Activated gamma-delta T cell treated with Interleukin-2 at 50 U/mL for 16 hours (primary cell): ENCODE measurements at regions not wholly inside any gene's neighbourhood (a gene's known extent, or its start where the extent isn't known, plus 50 kb on each side); places are given as distances from the start of the nearest gene placed in this dataset.
A peak's percentile ranks its signal among the peaks of the same experiment; 100 is the strongest.

ENCODE experiments used
- DNase-seq: peaks from one replicate; pipeline ENCODE4 v3.0.0-alpha.2; 2020

DNA sequence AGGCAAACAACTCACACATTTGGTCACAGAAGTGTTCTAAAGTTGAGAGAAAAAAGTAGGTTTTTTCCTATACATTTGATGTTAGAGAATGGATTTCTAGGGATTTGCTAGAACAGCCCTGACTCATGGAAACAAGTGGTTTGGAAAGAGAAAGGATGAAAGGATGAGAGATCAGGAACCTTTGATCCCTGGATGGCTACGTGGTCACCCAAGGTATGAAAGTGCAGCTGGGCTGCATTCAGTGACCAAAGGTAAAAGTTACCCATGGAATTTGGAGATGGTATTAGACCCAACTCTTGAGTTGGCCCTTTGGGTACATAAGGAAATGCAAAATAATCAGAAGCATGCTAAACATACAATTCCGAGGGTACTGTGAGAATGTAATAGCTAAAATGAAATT is 61.3 kb upstream of the SPIN1 start:
- no peak for DNase-seq

- DNase-seq = no peak
Measured at GRCh38 chr9:88326015-88326414, 62.2 kb upstream of the SPIN1 start.

DNA sequence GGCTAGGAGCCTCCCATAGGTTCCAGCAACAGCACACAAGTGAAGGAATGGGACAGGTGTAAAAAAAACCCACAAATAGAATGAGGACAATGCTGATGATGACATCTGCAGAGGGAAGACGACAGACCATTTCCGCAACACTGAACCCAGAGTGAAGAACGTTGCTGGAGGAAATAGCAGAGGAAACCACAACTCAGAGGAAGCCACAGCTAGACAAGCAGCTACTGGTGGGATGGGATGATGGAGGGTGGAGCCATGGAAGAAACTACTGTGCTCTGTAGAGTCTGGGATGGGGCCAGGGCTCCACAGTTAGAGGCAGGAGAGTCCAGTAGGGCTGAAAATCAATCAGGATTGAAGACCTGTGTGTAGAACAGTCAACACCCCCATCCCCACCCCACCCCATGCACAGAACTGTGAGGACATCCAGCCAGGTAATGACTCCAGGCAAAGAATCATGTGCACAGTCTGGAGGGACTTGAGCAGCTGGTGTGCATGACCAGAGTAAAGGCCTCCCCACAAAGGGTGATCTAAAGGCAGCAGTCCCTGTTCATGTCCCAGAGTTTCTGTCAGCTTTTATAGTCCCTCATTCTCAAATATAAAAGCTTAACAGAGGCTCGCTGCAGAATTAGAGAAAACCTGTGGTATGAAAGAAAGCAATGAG is 65.2 kb upstream of the SPIN1 start:
- peak; percentile 50 for DNase-seq

DNA sequence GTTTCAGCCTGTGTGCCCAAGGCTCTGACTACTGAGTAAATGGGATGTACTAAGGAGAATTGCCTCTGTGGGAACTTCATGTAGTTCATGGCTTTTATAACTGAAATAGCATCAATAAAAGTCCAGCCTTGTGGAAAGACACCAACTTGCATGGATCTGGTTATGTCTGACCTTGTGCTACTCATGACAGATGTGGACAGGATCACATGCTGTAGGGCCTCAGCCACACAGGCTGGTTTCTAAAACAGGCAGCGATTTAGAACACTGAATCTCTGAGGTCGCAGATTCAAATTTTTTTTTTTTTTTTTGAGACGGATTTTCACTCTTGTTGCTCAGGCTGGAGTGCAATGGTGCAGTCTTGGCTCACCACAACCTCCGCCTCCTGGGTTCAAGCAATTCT is 66.5 kb upstream of the SPIN1 start:
- no peak for DNase-seq

GRCh38 chr9:88320748-88321415 is 67.4 kb upstream of the SPIN1 start:
- no peak for DNase-seq

- DNase-seq = no peak
Measured at GRCh38 chr9:88319936-88320747, 68.1 kb upstream of the SPIN1 start.

- DNase-seq = no peak
Measured at GRCh38 chr9:88313364-88314220, 74.7 kb upstream of the SPIN1 start.

GRCh38 chr9:88312517-88313103 is 75.6 kb upstream of the SPIN1 start:
- no peak for DNase-seq

DNA sequence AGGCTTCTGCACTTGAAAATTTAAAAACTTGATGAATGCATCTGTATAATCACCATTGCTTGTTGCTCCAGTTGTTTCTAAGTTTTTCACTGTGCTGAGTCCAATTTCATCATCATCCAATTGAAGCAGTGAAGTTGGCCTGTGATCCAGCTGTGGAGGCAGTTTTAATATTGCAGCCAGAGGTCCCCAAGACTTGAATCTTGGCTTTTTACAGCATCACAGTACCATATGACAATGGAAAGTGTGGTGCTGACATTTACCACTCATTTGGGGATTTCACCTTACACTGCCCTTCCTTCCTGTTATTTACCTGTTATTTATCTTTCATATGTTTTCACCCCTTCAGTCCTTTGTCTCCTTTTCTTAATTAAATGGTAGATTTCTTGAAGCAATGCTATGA is 76.2 kb upstream of the SPIN1 start:
- DNase-seq = no peak

DNA sequence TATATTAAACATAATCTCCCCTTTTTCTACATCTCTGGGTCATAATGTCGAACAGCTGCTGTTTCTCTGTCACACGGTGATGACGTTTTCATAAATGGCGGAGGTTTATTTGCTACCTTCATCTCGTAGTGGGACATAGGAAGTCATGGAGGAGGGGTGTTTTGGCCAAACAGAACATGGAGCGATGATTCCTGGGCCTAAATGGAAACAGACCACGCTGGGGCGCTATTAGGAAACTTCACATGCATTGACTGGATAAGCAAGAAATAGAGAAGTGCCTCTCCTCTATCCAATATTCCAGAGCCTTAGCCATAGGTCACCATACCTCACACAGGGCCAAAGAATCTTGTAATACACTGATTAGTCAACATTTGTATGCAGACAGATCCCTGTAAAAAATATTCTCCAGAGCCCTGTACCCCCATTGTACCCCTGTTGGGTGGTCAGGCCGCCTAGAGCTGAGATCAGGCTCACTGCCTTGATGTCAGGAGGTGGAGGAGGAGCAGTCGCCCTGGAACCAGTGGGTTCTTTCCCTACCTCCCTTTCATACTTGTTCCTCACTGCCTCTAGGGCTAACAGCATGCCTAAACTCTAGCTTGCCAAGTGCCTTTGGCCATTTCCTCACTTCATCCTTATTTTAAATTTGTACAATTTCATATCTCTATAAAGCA is 77.8 kb upstream of the SPIN1 start:
- DNase-seq = no peak

DNA sequence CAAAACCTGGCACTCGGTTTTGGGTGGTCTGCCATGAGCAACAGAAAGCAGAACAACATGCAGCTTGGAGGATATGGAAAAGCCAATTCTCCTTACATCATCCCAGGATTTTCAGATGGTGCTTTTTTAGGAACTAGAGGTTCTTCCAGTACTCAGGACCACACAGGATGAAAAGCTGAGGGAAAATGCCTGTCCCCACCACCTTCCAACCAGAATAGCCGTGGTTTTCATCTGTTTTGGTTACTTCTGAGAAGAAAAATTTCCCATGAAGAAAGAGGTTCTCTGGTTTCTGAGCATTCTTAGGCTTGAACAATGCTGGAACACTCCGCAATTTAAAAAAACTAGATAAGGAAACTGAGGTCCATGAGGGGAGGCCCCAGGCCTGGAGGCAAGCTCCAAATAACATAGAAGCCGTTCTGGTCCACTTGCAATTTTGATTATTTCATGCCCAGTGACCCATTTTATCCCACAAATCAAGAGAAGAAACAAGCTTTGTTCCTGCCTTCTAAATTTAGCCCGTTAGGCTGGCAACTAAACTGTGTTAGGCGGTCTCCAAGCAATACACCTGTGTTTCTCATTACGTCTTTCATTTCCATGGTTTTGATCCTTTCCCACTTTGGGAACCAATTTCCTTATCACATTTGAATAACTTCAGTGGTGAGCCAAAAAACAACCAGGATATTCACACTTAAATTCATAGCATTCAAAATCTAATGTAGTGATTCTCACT is 79.2 kb upstream of the SPIN1 start:
- DNase-seq = no peak

DNA sequence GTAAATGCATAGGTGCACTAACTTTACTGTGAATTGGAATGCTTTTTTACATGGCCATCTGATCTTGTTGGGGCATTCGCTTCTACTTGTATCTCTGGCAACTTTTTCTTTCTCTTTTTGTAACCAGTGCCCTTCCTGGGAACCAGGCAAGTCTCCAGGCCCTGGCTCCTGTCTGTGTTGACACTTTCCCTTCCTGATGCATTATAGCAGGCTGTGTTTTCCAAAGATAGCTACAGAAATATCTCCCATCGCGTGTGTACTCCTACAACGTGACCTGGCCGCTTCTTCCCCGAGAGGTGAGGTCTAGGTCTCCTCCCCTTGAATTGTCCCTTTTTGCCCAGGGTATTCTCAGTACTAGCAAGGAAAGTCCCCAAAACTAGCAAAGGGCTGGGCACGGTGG is 81.1 kb upstream of the SPIN1 start:
- DNase-seq = no peak

DNA sequence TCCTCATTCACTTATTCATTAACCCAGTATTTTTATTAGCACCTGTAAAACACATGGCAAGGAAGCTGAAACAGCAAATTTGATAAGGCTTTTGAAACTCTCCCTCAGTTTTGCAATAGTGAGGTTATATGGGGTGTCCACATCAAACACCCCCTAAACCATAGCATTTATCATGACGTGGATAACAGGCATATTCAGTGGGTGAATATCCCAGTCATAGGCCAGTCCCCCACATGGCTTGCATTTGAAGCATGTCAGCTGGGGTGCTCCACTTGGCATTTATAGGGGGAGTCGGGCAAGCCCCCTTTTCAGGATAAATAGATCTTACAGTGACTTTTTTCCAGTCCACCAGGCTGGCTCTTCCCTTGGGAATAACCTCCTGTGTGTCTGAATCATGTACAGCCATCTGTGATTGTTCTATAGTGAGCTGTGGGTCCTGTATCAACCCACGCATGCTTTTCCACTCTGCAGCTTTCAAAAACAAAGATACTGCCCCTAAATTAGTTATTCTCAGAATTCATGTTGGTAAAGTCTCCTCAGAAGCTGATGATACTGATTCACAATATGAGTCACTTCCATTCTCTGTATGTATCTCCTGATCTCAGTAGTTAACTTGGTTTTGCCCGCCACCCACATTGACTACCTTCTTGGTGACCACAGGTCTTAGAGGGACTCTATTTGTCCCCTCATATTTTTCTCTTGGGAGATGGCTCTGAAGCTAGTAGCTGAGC is 84.4 kb upstream of the SPIN1 start:
- no peak for DNase-seq

DNA sequence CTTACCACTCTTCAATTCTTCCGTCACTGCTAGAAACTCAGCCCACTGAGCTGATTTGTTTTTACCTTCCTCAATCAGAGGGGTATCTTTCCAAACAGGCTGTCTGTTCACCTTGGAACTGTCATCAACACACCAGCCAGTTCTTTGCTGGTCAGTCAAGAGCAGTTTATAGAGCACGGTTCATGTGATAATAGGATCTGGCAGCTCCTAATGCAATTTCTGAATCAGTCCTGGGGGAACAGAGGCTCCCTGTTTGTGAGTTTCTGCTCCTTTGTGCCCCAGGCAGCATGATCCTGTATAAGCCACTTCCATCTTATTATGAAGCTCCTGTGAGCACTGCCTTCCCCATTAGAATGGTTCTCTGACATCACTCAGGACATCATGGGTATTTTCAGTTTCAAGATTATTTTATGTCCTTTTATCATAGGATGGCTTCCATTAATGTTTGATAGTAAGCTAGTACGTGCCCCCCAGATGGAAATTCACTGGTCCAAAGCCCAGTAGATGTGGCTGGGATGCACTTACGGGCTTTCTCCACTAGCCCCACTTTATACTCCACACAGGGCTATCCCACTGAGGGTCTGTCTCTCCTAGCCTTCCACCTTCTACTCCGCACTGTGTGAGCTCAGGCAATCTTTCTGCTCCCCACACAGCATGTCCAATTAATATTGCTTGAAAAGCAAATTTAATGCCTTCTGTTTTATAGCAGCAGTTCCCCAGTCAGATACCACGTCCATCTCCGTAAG is 85.5 kb upstream of the SPIN1 start:
- no peak for DNase-seq

DNA sequence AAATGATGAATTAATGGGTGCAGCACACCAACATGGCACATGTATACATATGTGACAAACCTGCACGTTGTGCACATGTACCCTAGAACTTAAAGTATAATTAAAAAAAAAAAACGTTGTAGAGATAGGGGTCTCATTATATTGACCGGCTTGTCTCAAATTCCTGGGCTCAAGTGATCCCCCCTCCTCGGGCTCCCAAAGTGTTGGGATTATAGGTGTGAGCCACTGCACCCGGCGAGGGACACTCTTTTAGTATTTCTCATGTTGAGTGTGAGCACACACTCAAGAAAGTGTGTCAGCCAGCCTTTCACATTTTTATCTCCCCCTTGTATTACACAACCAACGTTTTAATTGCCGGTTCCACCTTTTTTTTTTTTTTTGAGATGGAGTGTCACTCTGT is 87.7 kb upstream of the SPIN1 start:
- DNase-seq = no peak

GRCh38 chr9:88291856-88292255 is 96.4 kb upstream of the SPIN1 start:
- DNase-seq = no peak

DNA sequence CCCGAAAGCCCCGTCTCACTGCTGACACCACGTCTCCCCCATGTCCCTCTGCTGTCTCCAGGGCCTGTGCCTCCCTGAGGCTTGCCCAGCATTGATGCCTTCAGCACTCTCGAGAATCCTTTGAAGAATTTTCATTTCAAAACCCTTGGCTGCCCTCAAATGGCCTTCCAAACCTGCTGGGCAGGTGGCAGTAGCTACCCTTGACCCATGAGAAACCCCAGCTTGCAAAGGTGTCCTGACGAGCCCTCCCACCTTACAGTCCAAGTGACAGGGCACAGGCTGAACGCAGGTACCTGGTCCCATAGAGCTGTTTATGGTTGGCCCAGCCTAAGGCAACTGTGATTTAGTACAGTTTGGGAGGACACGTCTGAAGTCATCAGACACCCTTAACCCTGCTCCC is 97.2 kb upstream of the SPIN1 start:
- no peak for DNase-seq

DNA sequence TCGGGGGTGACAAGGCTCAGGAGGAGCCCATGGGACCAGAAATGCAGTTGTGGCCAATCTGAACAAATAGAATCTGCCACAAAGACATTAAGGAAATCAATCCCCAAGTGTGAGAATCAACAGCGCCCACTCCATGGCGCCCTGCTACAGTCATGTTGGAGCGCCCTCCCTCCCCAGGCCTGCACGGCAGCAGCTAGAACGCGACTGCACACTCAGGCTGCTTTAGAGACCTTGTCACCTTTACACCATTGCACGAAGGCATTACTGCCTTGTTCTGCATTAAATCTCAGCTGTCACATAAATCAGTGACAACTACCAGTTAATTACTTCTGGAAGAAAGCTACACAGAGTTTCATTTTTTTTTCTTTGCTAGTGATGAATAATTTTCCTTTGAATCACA is 98.7 kb upstream of the SPIN1 start:
- no peak for DNase-seq

GRCh38 chr9:88287972-88288371 is 100.3 kb upstream of the SPIN1 start:
- no peak for DNase-seq

DNA sequence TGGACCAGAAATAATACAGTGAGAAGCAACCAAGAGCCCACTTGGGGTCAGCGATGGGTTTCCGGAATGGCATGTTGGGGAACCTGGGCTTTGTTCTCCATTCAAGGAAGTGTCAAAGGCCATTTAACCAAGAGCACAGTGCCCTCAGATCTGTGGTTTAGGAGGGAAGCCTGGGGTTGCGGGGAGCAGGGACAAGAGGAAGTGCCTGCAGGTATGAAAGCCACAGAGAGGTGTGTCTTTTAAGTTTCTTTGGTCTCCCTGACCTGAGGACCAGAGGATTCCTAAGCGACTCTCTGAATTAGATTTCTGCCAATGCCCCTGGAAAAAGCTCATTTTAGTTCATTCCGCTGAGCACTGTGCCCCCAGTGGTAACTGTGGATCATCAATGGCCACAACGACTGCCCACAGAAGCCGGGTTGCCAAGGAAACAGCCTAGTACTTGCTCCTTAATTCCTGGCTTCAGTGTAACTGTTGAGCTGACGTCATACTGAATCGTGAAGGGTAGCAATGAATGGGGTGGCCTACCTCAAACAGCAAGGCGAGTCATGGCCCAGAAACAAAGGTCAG is 107.3 kb upstream of the SPIN1 start:
- no peak for DNase-seq
